CD4-positive, alpha-beta T cell (primary cell): ENCODE measurements at regions not wholly inside any gene's neighbourhood (a gene's known extent, or its start where the extent isn't known, plus 50 kb on each side); places are given as distances from the start of the nearest gene placed in this dataset.

ENCODE experiments used
- ATAC-seq: fragments of 200-7000 bp; cut with Tn5 transposase; one replicate; pipeline ENCODE4 v1.10.0; 2022; ENCODE audit warnings: mild to moderate bottlenecking; ENCODE audit not compliant: poor library complexity
- CTCF ChIA-PET: fragments of 350-600 bp; sonication (Branson Sonifier 250); formaldehyde crosslinking; loops from one replicate; lab custom pipeline; 2021; ENCODE audit warnings: antibody characterized with exemption, inconsistent platforms; lab: Charles Lee
- POLR2A ChIA-PET: fragments of 350-600 bp; sonication (Branson Sonifier 250); formaldehyde crosslinking; loops from one replicate; lab custom pipeline; 2021; ENCODE audit warnings: antibody characterized with exemption, inconsistent platforms; lab: Charles Lee
- DNase-seq, 14 experiments: peaks; one replicate each; pipeline ENCODE4 v3.0.0-alpha.2; 2013 to 2020; ENCODE audit warnings: mixed read lengths in 2 of 14
- H3K27ac ChIP-seq, 2 donors: one replicate each; pipeline versions ENCODE4 v1.5.1 to v1.7.0; 2013; ENCODE audit warnings: low read length in 2 of 2, low read depth in 1 of 2, mild to moderate bottlenecking in 1 of 2
- H3K27me3 ChIP-seq, 2 experiments: 1 replicate in 1 of 2; 2 replicates in 1 of 2; pipeline versions ENCODE4 v1.6.1 to v1.7.0; 2013; ENCODE audit warnings: low read length in 2 of 2, control low read depth in 1 of 2, mild to moderate bottlenecking in 1 of 2, moderate library complexity in 1 of 2; ENCODE audit not compliant: insufficient read depth in 2 of 2, control insufficient read depth in 1 of 2
- H3K36me3 ChIP-seq: one replicate; pipeline ENCODE4 v1.6.1; 2013; ENCODE audit warnings: low read length, control low read depth; ENCODE audit not compliant: insufficient read depth
- H3K4me1 ChIP-seq: one replicate; pipeline ENCODE4 v1.6.1; 2013; ENCODE audit warnings: low read length, control low read depth; ENCODE audit not compliant: insufficient read depth
- H3K4me3 ChIP-seq: one replicate; pipeline ENCODE4 v1.5.1; 2013; ENCODE audit warnings: mild to moderate bottlenecking, low read length, moderate library complexity
- H3K9me3 ChIP-seq, 2 experiments: 1 replicate in 1 of 2; 2 replicates in 1 of 2; pipeline versions ENCODE4 v1.6.1 to v1.7.0; 2013; ENCODE audit warnings: low read length in 2 of 2, mild to moderate bottlenecking in 2 of 2, control low read depth in 1 of 2, moderate library complexity in 1 of 2; ENCODE audit not compliant: control insufficient read depth in 1 of 2, insufficient read depth in 1 of 2
- H3K27ac Mint-ChIP-seq: one replicate; pipeline ENCODE4 v1.8.0; 2020; ENCODE audit warnings: mixed read lengths
- H3K27me3 Mint-ChIP-seq: one replicate; pipeline ENCODE4 v1.8.0; 2021; ENCODE audit warnings: mixed read lengths
- H3K36me3 Mint-ChIP-seq: one replicate; pipeline ENCODE4 v1.8.0; 2021; ENCODE audit warnings: low read depth, mixed read lengths
- H3K4me1 Mint-ChIP-seq: one replicate; pipeline ENCODE4 v1.8.0; 2021; ENCODE audit warnings: low read depth, mixed read lengths
- H3K4me3 Mint-ChIP-seq: one replicate; pipeline ENCODE4 v1.8.0; 2020; ENCODE audit warnings: mild to moderate bottlenecking, mixed read lengths
- H3K9me3 Mint-ChIP-seq: one replicate; pipeline ENCODE4 v1.8.0; 2020; ENCODE audit warnings: mixed read lengths
- CTCF ChIP-seq: fragments of 200-600 bp; IDR thresholded peaks from one replicate; pipeline ENCODE4 v1.8.0; 2022; ENCODE audit warnings: antibody characterized with exemption, mild to moderate bottlenecking
- intact Hi-C, 2 experiments: fragments of 100-400 bp; cut with DNase I in 1 of 2; cut with micrococcal nuclease in 1 of 2; formaldehyde crosslinking; loops; one replicate each; pipeline versions ENCODE4 v1.15.1 to v1.9.0; 2023 to 2025; cut with DNase I, micrococcal nuclease

GRCh38 chr9:87157366-87158031 is 210.2 kb upstream of the GAS1 start:
- Mint-ChIP-seq H3K9me3 (no peaks in the 10 kb centered on the region), H3K4me3 (no peak overlapping the region), H3K27me3 (peaks cover 24% of the 10 kb centered on the region), H3K36me3 (no peaks in the 10 kb centered on the region), H3K4me1 (no peaks in the 10 kb centered on the region), H3K27ac (no peak overlapping the region)
- no peaks in the 10 kb centered on the region for H3K9me3 ChIP-seq
- no peak for ATAC-seq
- CTCF ChIA-PET, result no interaction called here
- TF ChIP-seq CTCF, result no peak
- DNase-seq, result no peak
- H3K36me3 ChIP-seq, result no peaks in the 10 kb centered on the region
- no peak overlapping the region for H3K4me3 ChIP-seq
- POLR2A ChIA-PET, result no interaction called here
- no peaks in the 10 kb centered on the region for H3K27me3 ChIP-seq
- H3K4me1 ChIP-seq, result no peaks in the 10 kb centered on the region
- no peak overlapping the region for H3K27ac ChIP-seq
- intact Hi-C loops, result no loop called here

GRCh38 chr9:87158765-87159164 is 211.5 kb upstream of the GAS1 start:
- Histone ChIP-seq H3K27me3 (no peaks in the 10 kb centered on the region), H3K36me3 (no peaks in the 10 kb centered on the region), H3K4me1 (no peaks in the 10 kb centered on the region), H3K9me3 (no peaks in the 10 kb centered on the region), H3K4me3 (no peak overlapping the region), H3K27ac (no peak overlapping the region)
- H3K4me3 Mint-ChIP-seq, result no peak overlapping the region
- no peaks in the 10 kb centered on the region for H3K9me3 Mint-ChIP-seq
- POLR2A ChIA-PET, result no interaction called here
- H3K36me3 Mint-ChIP-seq, result no peaks in the 10 kb centered on the region
- DNase-seq (no peak), ATAC-seq (no peak)
- TF ChIP-seq CTCF, result no peak
- no peaks in the 10 kb centered on the region for H3K4me1 Mint-ChIP-seq
- CTCF ChIA-PET, result no interaction called here
- no peak overlapping the region for H3K27ac Mint-ChIP-seq
- intact Hi-C loops, result no loop called here
- peaks cover 22% of the 10 kb centered on the region for H3K27me3 Mint-ChIP-seq

GRCh38 chr9:87160148-87161102 is 213.1 kb upstream of the GAS1 start:
- peaks cover 19% of the 10 kb centered on the region for H3K27me3 Mint-ChIP-seq
- Histone ChIP-seq H3K27me3 (peaks cover 0 to 2% of the 10 kb centered on the region in 2 experiments), H3K36me3 (no peaks in the 10 kb centered on the region), H3K4me3 (no peak overlapping the region), H3K4me1 (no peaks in the 10 kb centered on the region), H3K27ac (no peak overlapping the region), H3K9me3 (no peaks in the 10 kb centered on the region)
- no peak overlapping the region for H3K4me3 Mint-ChIP-seq
- ChIA-PET CTCF (no interaction called here), POLR2A (no interaction called here)
- no peaks in the 10 kb centered on the region for H3K9me3 Mint-ChIP-seq
- ATAC-seq, result no peak
- DNase-seq, result no peak
- H3K36me3 Mint-ChIP-seq, result no peaks in the 10 kb centered on the region
- TF ChIP-seq CTCF, result no peak
- H3K27ac Mint-ChIP-seq, result no peak overlapping the region
- intact Hi-C loops, result no loop called here
- no peaks in the 10 kb centered on the region for H3K4me1 Mint-ChIP-seq
